GM12878 (cell line): ENCODE measurements at regions not wholly inside any gene's neighbourhood (a gene's known extent, or its start where the extent isn't known, plus 50 kb on each side); places are given as distances from the start of the nearest gene placed in this dataset.
"Not testable (repeated sequence)": the region's sequence is repeated elsewhere in the genome, so short reads cannot be mapped to it uniquely, and the experiment has no call there.

Experiments
- ASH2L ChIP-seq: fragments of 300-600, 200-600 bp; sonication (generic); IDR thresholded peaks from 2 replicates; pipeline ENCODE4 v1.6.1; 2017; ENCODE audit warnings: low read depth, mild to moderate bottlenecking, borderline replicate concordance
- CTCF ChIP-seq, 3 experiments: IDR thresholded peaks in 2 of 3; conservative IDR thresholded peaks in 1 of 3; 2 replicates each; pipeline ENCODE4 v1.5.1; 2011; ENCODE audit warnings: low read depth in 3 of 3, low read length in 3 of 3, mild to moderate bottlenecking in 3 of 3, control low read depth in 2 of 3, moderate library complexity in 2 of 3, inconsistent platforms in 1 of 3, mixed read lengths in 1 of 3; ENCODE audit not compliant: control insufficient read depth in 2 of 3, insufficient read depth in 1 of 3; ENCODE audit errors: extremely low read depth in 1 of 3
- E2F4 ChIP-seq: IDR thresholded peaks from 2 replicates; pipeline ENCODE4 v1.6.1; 2012; ENCODE audit warnings: low read depth, low read length, improper control_type of control experiment
- HDAC6 ChIP-seq: fragments of 200-600 bp; sonication (generic); IDR thresholded peaks from one replicate; pipeline ENCODE4 v1.8.0; 2017; ENCODE audit warnings: antibody characterized with exemption; ENCODE audit not compliant: unreplicated experiment
- MAX ChIP-seq: IDR thresholded peaks from 2 replicates; pipeline ENCODE4 v1.6.1; 2012; ENCODE audit warnings: low read depth, low read length, improper control_type of control experiment
- NFIC ChIP-seq: IDR thresholded peaks from 2 replicates; pipeline ENCODE4 v1.6.1; 2012; ENCODE audit warnings: low read depth, mild to moderate bottlenecking, inconsistent platforms, low read length, moderate library complexity
- RFX5 ChIP-seq: IDR thresholded peaks from 2 replicates; pipeline ENCODE4 v1.6.1; 2011; ENCODE audit warnings: low read depth, low read length, improper control_type of control experiment
- RUNX3 ChIP-seq: IDR thresholded peaks from 2 replicates; pipeline ENCODE4 v1.6.1; 2012; ENCODE audit warnings: low read length, inconsistent platforms
- YY1 ChIP-seq: IDR thresholded peaks from 2 replicates; pipeline ENCODE4 v1.6.1; 2011; ENCODE audit warnings: low read depth, mild to moderate bottlenecking, low read length
- ZBED1 ChIP-seq: IDR thresholded peaks from 2 replicates; pipeline ENCODE4 v1.6.1; 2016; ENCODE audit warnings: borderline replicate concordance
- ZSCAN29 ChIP-seq: fragments of 450-650 bp; IDR thresholded peaks from 2 replicates; pipeline ENCODE4 v1.6.1; 2017; ENCODE audit warnings: mild to moderate bottlenecking, moderate library complexity
- TF ChIP-seq, protein P1 (sequence below): IDR thresholded peaks from 2 replicates; pipeline ENCODE4 v1.6.1; 2012; ENCODE audit warnings: mild to moderate bottlenecking, low read depth, low read length
- TF ChIP-seq, protein P2 (sequence below): fragments of 450-650 bp; formaldehyde crosslinking; IDR thresholded peaks from 2 replicates; pipeline ENCODE4 v1.4.0; 2022; ENCODE audit warnings: mild to moderate bottlenecking, moderate library complexity
- TF ChIP-seq, protein P3 (sequence below): fragments of 450-650 bp; formaldehyde crosslinking; IDR thresholded peaks from 2 replicates; pipeline ENCODE4 v1.5.0; 2022; ENCODE audit warnings: mild to moderate bottlenecking, missing genetic modification characterization

GRCh38 chr2:132039609-132040236 lies 122.0 kb downstream of the ANKRD30BL start:
- TF ChIP-seq, protein P1, sequence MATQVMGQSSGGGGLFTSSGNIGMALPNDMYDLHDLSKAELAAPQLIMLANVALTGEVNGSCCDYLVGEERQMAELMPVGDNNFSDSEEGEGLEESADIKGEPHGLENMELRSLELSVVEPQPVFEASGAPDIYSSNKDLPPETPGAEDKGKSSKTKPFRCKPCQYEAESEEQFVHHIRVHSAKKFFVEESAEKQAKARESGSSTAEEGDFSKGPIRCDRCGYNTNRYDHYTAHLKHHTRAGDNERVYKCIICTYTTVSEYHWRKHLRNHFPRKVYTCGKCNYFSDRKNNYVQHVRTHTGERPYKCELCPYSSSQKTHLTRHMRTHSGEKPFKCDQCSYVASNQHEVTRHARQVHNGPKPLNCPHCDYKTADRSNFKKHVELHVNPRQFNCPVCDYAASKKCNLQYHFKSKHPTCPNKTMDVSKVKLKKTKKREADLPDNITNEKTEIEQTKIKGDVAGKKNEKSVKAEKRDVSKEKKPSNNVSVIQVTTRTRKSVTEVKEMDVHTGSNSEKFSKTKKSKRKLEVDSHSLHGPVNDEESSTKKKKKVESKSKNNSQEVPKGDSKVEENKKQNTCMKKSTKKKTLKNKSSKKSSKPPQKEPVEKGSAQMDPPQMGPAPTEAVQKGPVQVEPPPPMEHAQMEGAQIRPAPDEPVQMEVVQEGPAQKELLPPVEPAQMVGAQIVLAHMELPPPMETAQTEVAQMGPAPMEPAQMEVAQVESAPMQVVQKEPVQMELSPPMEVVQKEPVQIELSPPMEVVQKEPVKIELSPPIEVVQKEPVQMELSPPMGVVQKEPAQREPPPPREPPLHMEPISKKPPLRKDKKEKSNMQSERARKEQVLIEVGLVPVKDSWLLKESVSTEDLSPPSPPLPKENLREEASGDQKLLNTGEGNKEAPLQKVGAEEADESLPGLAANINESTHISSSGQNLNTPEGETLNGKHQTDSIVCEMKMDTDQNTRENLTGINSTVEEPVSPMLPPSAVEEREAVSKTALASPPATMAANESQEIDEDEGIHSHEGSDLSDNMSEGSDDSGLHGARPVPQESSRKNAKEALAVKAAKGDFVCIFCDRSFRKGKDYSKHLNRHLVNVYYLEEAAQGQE: not testable (repeated sequence)
- not testable (repeated sequence) for TF ChIP-seq CTCF (IDR thresholded peaks at IDR 0.05 in 2 of 3, conservative IDR thresholded peaks at IDR 0.05 in 1 of 3; ENCODE audit: control insufficient read depth in 2 of 3, extremely low read depth in 1 of 3, insufficient read depth in 1 of 3, low read depth in 3 of 3, low read length in 3 of 3); NFIC; YY1; ZSCAN29; RFX5; MAX; ASH2L; ZBED1; HDAC6; E2F4; RUNX3
- TF ChIP-seq, protein P2, sequence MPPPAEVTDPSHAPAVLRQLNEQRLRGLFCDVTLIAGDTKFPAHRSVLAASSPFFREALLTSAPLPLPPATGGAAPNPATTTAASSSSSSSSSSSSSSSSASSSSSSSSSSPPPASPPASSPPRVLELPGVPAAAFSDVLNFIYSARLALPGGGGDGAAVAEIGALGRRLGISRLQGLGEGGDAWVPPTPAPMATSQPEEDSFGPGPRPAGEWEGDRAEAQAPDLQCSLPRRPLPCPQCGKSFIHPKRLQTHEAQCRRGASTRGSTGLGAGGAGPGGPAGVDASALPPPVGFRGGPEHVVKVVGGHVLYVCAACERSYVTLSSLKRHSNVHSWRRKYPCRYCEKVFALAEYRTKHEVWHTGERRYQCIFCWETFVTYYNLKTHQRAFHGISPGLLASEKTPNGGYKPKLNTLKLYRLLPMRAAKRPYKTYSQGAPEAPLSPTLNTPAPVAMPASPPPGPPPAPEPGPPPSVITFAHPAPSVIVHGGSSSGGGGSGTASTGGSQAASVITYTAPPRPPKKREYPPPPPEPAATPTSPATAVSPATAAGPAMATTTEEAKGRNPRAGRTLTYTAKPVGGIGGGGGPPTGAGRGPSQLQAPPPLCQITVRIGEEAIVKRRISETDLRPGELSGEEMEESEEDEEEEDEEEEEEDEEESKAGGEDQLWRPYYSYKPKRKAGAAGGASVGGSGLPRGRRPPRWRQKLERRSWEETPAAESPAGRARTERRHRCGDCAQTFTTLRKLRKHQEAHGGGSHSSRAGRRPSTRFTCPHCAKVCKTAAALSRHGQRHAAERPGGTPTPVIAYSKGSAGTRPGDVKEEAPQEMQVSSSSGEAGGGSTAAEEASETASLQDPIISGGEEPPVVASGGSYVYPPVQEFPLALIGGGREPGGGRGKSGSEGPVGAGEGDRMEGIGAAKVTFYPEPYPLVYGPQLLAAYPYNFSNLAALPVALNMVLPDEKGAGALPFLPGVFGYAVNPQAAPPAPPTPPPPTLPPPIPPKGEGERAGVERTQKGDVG (CRISPR knock-in tag): not testable (repeated sequence)
- TF ChIP-seq, protein P3, sequence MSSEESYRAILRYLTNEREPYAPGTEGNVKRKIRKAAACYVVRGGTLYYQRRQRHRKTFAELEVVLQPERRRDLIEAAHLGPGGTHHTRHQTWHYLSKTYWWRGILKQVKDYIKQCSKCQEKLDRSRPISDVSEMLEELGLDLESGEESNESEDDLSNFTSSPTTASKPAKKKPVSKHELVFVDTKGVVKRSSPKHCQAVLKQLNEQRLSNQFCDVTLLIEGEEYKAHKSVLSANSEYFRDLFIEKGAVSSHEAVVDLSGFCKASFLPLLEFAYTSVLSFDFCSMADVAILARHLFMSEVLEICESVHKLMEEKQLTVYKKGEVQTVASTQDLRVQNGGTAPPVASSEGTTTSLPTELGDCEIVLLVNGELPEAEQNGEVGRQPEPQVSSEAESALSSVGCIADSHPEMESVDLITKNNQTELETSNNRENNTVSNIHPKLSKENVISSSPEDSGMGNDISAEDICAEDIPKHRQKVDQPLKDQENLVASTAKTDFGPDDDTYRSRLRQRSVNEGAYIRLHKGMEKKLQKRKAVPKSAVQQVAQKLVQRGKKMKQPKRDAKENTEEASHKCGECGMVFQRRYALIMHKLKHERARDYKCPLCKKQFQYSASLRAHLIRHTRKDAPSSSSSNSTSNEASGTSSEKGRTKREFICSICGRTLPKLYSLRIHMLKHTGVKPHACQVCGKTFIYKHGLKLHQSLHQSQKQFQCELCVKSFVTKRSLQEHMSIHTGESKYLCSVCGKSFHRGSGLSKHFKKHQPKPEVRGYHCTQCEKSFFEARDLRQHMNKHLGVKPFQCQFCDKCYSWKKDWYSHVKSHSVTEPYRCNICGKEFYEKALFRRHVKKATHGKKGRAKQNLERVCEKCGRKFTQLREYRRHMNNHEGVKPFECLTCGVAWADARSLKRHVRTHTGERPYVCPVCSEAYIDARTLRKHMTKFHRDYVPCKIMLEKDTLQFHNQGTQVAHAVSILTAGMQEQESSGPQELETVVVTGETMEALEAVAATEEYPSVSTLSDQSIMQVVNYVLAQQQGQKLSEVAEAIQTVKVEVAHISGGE (CRISPR knock-in tag): not testable (repeated sequence)
